GM23338 (cell line): ENCODE measurements at regions not wholly inside any gene's neighbourhood (a gene's known extent, or its start where the extent isn't known, plus 50 kb on each side); places are given as distances from the start of the nearest gene placed in this dataset.

Experiments used
- CTCF ChIP-seq, 2 experiments: fragments of 200-600 bp in 1 of 2; sonication (generic) in 1 of 2; conservative IDR thresholded peaks; 2 replicates each; pipeline versions ENCODE4 v1.5.1 to v1.6.1; 2016 to 2017; ENCODE audit warnings: antibody characterized with exemption in 2 of 2, low read depth in 2 of 2, mild to moderate bottlenecking in 2 of 2, moderate library complexity in 1 of 2
- ETS1 ChIP-seq: IDR thresholded peaks from 2 replicates; pipeline ENCODE4 v1.6.1; 2016; ENCODE audit warnings: antibody characterized with exemption
- EZH2 ChIP-seq: fragments of 200-600 bp; sonication (generic); IDR thresholded peaks from one replicate; pipeline ENCODE4 v1.8.0; 2017; ENCODE audit warnings: antibody characterized with exemption, mild to moderate bottlenecking, low read depth; ENCODE audit not compliant: unreplicated experiment
- JUNB ChIP-seq: IDR thresholded peaks from one replicate; pipeline ENCODE4 v1.6.1; 2016; ENCODE audit warnings: antibody characterized with exemption; ENCODE audit not compliant: unreplicated experiment
- POLR2AphosphoS5 ChIP-seq: IDR thresholded peaks from 2 replicates; pipeline ENCODE4 v1.6.1; 2016; ENCODE audit warnings: antibody characterized with exemption, low read depth

- TF ChIP-seq CTCF (conservative IDR thresholded peaks at IDR 0.05; ENCODE audit: low read depth in 2 of 2) (no peak), EZH2 (no peak), POLR2AphosphoS5 (no peak), ETS1 (no peak), JUNB (no peak)
Measured at GRCh38 chr1:8112611-8113261, 86.6 kb upstream of the ERRFI1 start.
